Cardiac fibroblast (primary cell): ENCODE measurements at regions not wholly inside any gene's neighbourhood (a gene's known extent, or its start where the extent isn't known, plus 50 kb on each side); places are given as distances from the start of the nearest gene placed in this dataset.
A peak's percentile ranks its signal among the peaks of the same experiment; 100 is the strongest.

Experiments used
- DNase-seq, 2 donors: peaks; one replicate each; pipeline versions ENCODE4 v3.0.0 to v3.0.0-alpha.2; 2010; ENCODE audit warnings: low read depth in 2 of 2
- H3K4me3 ChIP-seq, 2 donors: replicated peaks in 1 of 2; 1 replicate in 1 of 2; 2 replicates in 1 of 2; pipeline ENCODE4 v1.5.1; 2011; ENCODE audit warnings: low read depth in 2 of 2, low read length in 2 of 2, mild to moderate bottlenecking in 2 of 2, moderate library complexity in 1 of 2
- TF ChIP-seq, protein P1 (sequence below): IDR thresholded peaks from one replicate; pipeline ENCODE4 v1.5.1; 2011; ENCODE audit warnings: low read depth, mild to moderate bottlenecking, low read length, inconsistent platforms

DNA sequence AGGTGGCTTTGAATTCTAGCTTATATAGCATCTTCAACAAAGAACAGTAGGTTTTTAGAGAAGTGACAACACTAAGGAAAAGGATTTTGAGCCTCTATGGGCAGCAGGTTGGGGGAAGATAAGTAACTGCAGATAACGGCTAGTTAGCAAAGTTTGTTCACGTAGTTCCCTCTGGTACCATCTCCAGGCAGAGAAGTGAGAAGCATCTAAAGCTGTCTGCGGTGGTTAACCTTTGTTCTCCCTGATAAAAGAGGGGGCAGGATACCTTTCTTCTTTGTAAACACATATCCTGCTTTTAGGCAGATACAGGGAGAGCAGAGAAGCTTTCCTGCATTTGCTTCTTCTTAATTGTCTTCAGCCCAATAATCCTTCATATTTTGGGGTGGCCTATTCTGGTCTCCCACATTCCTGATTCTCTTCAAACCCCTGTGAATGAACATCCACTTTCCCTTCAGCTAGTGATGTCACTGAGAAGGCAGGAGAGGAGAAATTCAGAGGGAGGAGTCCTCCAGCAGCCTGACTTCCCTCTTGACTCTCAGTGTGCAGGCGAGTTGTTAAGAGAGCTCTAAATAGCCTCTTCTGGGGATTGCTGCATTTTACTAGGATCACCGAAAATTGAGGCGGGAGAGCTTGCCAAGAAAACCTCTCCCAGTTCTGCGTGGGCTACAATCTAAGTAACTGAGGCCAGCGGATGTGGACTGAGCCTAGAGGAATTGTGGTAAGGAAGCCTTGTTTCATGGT, 393.7 kb upstream of the C2CD4B start:
- peak; percentile 41 to 85 for DNase-seq
- no peak overlapping the region for H3K4me3 ChIP-seq
- TF ChIP-seq, protein P1, sequence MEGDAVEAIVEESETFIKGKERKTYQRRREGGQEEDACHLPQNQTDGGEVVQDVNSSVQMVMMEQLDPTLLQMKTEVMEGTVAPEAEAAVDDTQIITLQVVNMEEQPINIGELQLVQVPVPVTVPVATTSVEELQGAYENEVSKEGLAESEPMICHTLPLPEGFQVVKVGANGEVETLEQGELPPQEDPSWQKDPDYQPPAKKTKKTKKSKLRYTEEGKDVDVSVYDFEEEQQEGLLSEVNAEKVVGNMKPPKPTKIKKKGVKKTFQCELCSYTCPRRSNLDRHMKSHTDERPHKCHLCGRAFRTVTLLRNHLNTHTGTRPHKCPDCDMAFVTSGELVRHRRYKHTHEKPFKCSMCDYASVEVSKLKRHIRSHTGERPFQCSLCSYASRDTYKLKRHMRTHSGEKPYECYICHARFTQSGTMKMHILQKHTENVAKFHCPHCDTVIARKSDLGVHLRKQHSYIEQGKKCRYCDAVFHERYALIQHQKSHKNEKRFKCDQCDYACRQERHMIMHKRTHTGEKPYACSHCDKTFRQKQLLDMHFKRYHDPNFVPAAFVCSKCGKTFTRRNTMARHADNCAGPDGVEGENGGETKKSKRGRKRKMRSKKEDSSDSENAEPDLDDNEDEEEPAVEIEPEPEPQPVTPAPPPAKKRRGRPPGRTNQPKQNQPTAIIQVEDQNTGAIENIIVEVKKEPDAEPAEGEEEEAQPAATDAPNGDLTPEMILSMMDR, result no peak

DNA sequence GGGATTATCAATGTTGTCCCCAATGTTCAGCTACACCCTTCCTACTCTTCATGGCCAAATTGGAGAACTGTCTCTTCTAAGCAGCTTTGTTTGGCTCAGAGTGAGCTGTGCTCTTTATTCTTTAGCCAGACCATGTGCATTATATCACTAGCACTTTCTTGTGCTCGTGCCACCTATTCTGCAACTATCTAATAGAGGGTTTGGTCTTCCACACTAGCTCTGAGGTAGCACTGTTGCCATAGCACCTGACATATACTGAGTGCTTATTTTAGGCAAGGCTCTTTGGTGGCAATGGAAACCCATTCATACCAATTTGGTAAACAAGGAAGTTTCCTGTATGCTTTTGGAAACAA, 394.3 kb upstream of the C2CD4B start:
- H3K4me3 ChIP-seq, result no peak overlapping the region
- DNase-seq, result no peak
- TF ChIP-seq, protein P1, result no peak

DNA sequence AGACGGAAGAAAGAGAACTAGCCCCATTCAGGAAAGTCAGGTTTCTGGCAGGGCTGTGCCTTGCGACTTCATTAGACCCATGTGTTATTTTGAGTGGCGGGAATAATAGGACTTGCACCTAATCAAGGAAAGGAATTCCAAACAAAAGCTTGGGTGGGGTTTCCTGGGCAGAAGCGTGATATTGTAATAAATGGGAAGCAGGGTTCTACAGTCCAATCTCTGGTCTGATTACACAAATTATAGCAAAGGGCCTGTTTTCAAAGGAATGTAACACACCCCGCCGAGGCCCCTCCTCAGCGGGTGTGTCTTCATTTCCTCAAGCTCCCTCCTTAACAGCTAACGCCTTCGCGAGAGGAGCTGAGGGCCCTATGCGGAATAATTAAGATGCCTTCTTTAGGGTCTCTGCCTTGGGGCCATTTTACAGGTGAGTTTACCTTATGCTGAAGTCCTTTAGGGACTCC, 396.0 kb upstream of the C2CD4B start:
- TF ChIP-seq, protein P1, result no peak
- H3K4me3 ChIP-seq, result no peak overlapping the region
- DNase-seq, result no peak

DNA sequence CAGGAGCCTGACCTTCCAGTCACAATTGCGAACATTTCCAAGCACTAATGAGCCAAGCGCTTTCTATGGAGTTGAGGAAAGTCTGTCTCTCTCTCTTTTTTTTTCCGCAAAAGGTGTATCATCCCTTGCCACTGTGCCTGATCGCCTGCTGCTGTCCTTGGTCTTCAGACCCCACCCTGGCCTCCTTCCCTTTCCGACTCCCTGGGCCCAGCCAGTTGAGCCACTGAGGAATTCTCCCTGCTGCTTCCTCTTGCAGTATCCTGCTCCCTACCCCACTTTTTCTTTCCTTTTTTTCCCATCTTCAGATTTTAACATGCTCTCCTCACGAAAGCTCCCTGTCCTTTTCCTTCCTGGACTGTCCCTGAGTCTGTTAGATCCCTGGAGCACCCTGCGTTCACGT, 396.5 kb upstream of the C2CD4B start:
- H3K4me3 ChIP-seq, result no peak overlapping the region
- TF ChIP-seq, protein P1, result no peak
- DNase-seq, result no peak

DNA sequence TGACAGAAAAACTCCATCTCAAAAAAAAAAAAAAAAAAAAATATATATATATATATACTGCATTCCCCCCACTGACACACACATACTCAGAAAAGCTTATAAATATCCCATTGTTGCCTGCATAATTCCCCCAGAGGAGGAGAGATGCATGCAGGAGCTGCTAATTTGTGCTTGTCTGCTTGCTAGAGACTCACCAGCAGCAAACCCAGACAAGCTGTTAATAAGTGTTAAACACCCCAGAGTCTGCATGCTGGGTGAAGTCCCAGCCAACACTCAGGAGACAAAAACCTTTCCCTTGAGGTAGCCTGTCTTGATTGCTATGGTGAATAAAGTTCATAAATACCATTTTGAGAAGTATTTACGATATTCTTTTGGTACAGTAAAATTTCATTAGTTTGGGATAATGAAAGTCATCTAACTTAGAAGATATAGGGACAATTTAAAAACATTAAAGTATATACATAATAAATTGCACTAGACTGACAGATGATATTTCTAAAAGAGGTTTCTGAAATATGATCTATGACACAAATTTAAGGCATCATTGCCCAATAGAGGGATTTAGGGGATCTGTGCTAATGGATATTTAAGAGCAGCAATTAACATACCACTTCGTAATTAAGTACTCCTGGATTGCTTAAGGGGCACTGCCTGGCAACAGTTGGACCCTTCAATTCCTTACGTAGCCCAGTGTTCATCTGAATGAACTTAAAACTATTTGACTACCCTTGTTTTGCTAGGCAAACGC, 400.0 kb upstream of the C2CD4B start:
- no peak overlapping the region for H3K4me3 ChIP-seq
- TF ChIP-seq, protein P1, result no peak
- no peak for DNase-seq

DNA sequence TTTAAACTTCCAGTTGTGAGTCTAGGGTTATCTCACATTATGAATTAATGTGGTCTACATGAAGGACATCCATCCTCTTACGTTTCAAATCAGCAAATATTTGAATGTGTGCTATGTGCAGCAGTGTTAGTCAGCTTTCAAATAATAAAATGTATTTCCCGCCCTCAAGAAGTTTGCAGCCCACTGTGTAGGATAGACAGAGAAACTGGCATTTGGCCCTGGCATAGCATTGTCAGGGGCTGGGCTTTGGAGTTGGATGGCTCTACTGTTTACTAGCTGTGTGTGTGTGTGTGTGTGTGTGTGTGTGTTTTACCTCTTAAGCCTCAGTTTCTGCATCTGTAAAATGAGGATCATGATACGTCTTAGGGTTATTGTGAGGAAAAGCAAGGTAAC, 400.5 kb upstream of the C2CD4B start:
- no peak overlapping the region for H3K4me3 ChIP-seq
- peak in 1 of 2 donors; percentile 18 for DNase-seq
- TF ChIP-seq, protein P1, result no peak
